ENCODE measurements at regions not wholly inside any gene's neighbourhood (a gene's known extent, or its start where the extent isn't known, plus 50 kb on each side); places are given as distances from the start of the nearest gene placed in this dataset.

- Histone ChIP-seq H3K4me1 (no peaks in the 10 kb centered on the region), H3K9me3 (no peaks in the 10 kb centered on the region), H3K27ac (no peak overlapping the region), H3K27me3 (no peaks in the 10 kb centered on the region), H3K36me3 (no peaks in the 10 kb centered on the region), H3K4me3 (no peak overlapping the region)
- TF ChIP-seq CTCF (IDR thresholded peaks at IDR 0.05) = no peak
- intact Hi-C loops (cut with DNase I) = no loop called here
- no peak for DNase-seq (ENCODE audit: low spot score in 2 of 2)
These were observed 142.3 kb upstream of the MTNR1B start for GRCh38 chr11:92827132-92827531.

GRCh38 chr11:92828556-92828955 lies 140.9 kb upstream of the MTNR1B start:
- no peaks in the 10 kb centered on the region for H3K27me3 ChIP-seq
- TF ChIP-seq CTCF (IDR thresholded peaks at IDR 0.05) = no peak
- H3K4me3 ChIP-seq = no peak overlapping the region
- H3K4me1 ChIP-seq = no peaks in the 10 kb centered on the region
- no peak for DNase-seq (ENCODE audit: low spot score in 2 of 2)
- H3K27ac ChIP-seq = no peak overlapping the region
- H3K9me3 ChIP-seq = no peaks in the 10 kb centered on the region
- intact Hi-C loops (cut with DNase I) = no loop called here
- H3K36me3 ChIP-seq = no peaks in the 10 kb centered on the region

GRCh38 chr11:92829121-92829520 lies 140.3 kb upstream of the MTNR1B start:
- intact Hi-C loops (cut with DNase I) = no loop called here
- Histone ChIP-seq H3K4me1 (no peaks in the 10 kb centered on the region), H3K9me3 (no peaks in the 10 kb centered on the region), H3K27ac (no peak overlapping the region), H3K27me3 (no peaks in the 10 kb centered on the region), H3K36me3 (no peaks in the 10 kb centered on the region), H3K4me3 (no peak overlapping the region)
- no peak for TF ChIP-seq CTCF (IDR thresholded peaks at IDR 0.05)
- DNase-seq (ENCODE audit: low spot score in 2 of 2) = no peak

GRCh38 chr11:92829671-92830070 lies 139.8 kb upstream of the MTNR1B start:
- Histone ChIP-seq H3K4me1 (no peaks in the 10 kb centered on the region), H3K4me3 (no peak overlapping the region), H3K27ac (no peak overlapping the region), H3K27me3 (no peaks in the 10 kb centered on the region), H3K36me3 (no peaks in the 10 kb centered on the region), H3K9me3 (no peaks in the 10 kb centered on the region)
- intact Hi-C loops (cut with DNase I) = no loop called here
- no peak for DNase-seq (ENCODE audit: low spot score in 2 of 2)
- TF ChIP-seq CTCF (IDR thresholded peaks at IDR 0.05) = no peak

- Histone ChIP-seq H3K36me3 (no peaks in the 10 kb centered on the region), H3K27me3 (no peaks in the 10 kb centered on the region), H3K27ac (no peak overlapping the region), H3K4me3 (no peak overlapping the region), H3K9me3 (no peaks in the 10 kb centered on the region), H3K4me1 (no peaks in the 10 kb centered on the region)
- DNase-seq (ENCODE audit: low spot score in 2 of 2) = no peak
- no peak for TF ChIP-seq CTCF (IDR thresholded peaks at IDR 0.05)
- intact Hi-C loops (cut with DNase I) = no loop called here
These were observed 138.9 kb upstream of the MTNR1B start for GRCh38 chr11:92830377-92831155.

Data from ascending aorta (tissue), 2 donors.